ENCODE measurements at regions not wholly inside any gene's neighbourhood (a gene's known extent, or its start where the extent isn't known, plus 50 kb on each side); places are given as distances from the start of the nearest gene placed in this dataset.

GRCh38 chr13:40502236-40502635 is 164.2 kb downstream of the FOXO1 start:
- H3K27me3 ChIP-seq (ENCODE audit: control insufficient read depth in 3 of 3, insufficient read depth in 3 of 3, low read depth in 1 of 3, low read length in 3 of 3) = no peaks in the 10 kb centered on the region
- no peak overlapping the region for H3K23ac ChIP-seq (ENCODE audit: low read depth, low read length, poor library complexity)
- H3K4me3 ChIP-seq (ENCODE audit: low read length in 2 of 2) = no peak overlapping the region
- no peak overlapping the region for H2BK5ac ChIP-seq (ENCODE audit: low read length)
- H4K8ac ChIP-seq (ENCODE audit: low read depth, low read length) = no peak overlapping the region
- H3K9ac ChIP-seq (ENCODE audit: low read depth, low read length, poor library complexity) = no peak overlapping the region
- no peak overlapping the region for H3K18ac ChIP-seq (ENCODE audit: low read length)
- no peak overlapping the region for H2BK120ac ChIP-seq (ENCODE audit: low read depth, low read length)
- H3K36me3 ChIP-seq (replicated peaks in 1 of 2; ENCODE audit: control insufficient read depth in 2 of 2, insufficient read depth in 2 of 2, low read length in 2 of 2) = no peaks in the 10 kb centered on the region
- no peak for DNase-seq (ENCODE audit: low spot score)
- H3K4me1 ChIP-seq (ENCODE audit: control insufficient read depth in 2 of 2, insufficient read depth in 1 of 2, low read depth in 1 of 2, low read length in 2 of 2) = peaks cover 2 to 6% of the 10 kb centered on the region in 2 donors
- no peak overlapping the region for H4K91ac ChIP-seq (ENCODE audit: low read depth, low read length, poor library complexity)
- no peak overlapping the region for H2AFZ ChIP-seq (ENCODE audit: low read length)
- no peaks in the 10 kb centered on the region for H3K79me1 ChIP-seq (ENCODE audit: low read depth, low read length)
- WGBS, 2 donors (ENCODE audit: extremely low coverage in 2 of 2, insufficient read length in 2 of 2, insufficient replicate concordance in 1 of 2) = no CpG with 5 or more reads among the region's 3 CpGs
- peaks cover 0 to 3% of the 10 kb centered on the region in 2 donors for H3K9me3 ChIP-seq (replicated peaks in 1 of 2; ENCODE audit: control insufficient read depth in 2 of 2, insufficient read depth in 1 of 2, low read depth in 1 of 2, low read length in 2 of 2)
- H2BK12ac ChIP-seq (ENCODE audit: low read length) = no peak overlapping the region
- H3K27ac ChIP-seq (replicated peaks; ENCODE audit: low read length) = no peak overlapping the region
- H2BK15ac ChIP-seq (ENCODE audit: low read length) = no peak overlapping the region
- no peak overlapping the region for H3K4me2 ChIP-seq (ENCODE audit: insufficient read depth, low read length, poor library complexity, severe bottlenecking)
- no peak overlapping the region for H3K14ac ChIP-seq (ENCODE audit: low read length)
- no peak overlapping the region for H3K4ac ChIP-seq (ENCODE audit: low read length)
- H2AK5ac ChIP-seq (ENCODE audit: low read depth, low read length) = no peak overlapping the region

DNA sequence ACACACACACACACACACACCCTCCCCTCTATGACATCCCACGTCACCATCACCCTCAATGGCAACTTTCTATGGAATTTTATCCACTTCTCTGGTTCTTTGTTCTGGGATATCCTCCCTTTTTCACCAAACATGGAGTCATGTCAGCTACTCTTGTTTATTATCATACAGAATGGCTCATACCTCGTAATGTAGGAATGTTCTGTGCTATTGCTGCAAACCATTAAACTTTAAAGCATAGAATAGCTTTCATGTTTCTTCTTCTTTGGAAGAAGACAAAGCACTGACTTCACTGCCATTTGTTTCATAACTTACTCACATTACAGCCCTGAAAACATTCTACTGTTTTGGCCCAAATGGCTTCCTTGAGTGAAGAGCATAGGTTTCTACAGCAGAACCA is 163.4 kb downstream of the FOXO1 start:
- Histone ChIP-seq H4K8ac (ENCODE audit: low read depth, low read length) (no peak overlapping the region), H3K27ac (replicated peaks; ENCODE audit: low read length) (no peak overlapping the region), H2BK120ac (ENCODE audit: low read depth, low read length) (no peak overlapping the region), H3K23ac (ENCODE audit: low read depth, low read length, poor library complexity) (no peak overlapping the region), H3K4me2 (ENCODE audit: insufficient read depth, low read length, poor library complexity, severe bottlenecking) (no peak overlapping the region), H3K18ac (ENCODE audit: low read length) (no peak overlapping the region), H2BK15ac (ENCODE audit: low read length) (no peak overlapping the region), H2AK5ac (ENCODE audit: low read depth, low read length) (no peak overlapping the region), H3K14ac (ENCODE audit: low read length) (no peak overlapping the region), H3K4me3 (ENCODE audit: low read length in 2 of 2) (no peak overlapping the region), H2BK5ac (ENCODE audit: low read length) (no peak overlapping the region), H3K9me3 (replicated peaks in 1 of 2; ENCODE audit: control insufficient read depth in 2 of 2, insufficient read depth in 1 of 2, low read depth in 1 of 2, low read length in 2 of 2) (peaks cover 0 to 3% of the 10 kb centered on the region in 2 donors), H2AFZ (ENCODE audit: low read length) (no peak overlapping the region), H2BK12ac (ENCODE audit: low read length) (no peak overlapping the region), H3K27me3 (ENCODE audit: control insufficient read depth in 3 of 3, insufficient read depth in 3 of 3, low read depth in 1 of 3, low read length in 3 of 3) (no peaks in the 10 kb centered on the region), H4K91ac (ENCODE audit: low read depth, low read length, poor library complexity) (no peak overlapping the region), H3K4me1 (ENCODE audit: control insufficient read depth in 2 of 2, insufficient read depth in 1 of 2, low read depth in 1 of 2, low read length in 2 of 2) (peaks cover 2 to 8% of the 10 kb centered on the region in 2 donors), H3K4ac (ENCODE audit: low read length) (no peak overlapping the region), H3K79me1 (ENCODE audit: low read depth, low read length) (no peaks in the 10 kb centered on the region), H3K9ac (ENCODE audit: low read depth, low read length, poor library complexity) (no peak overlapping the region), H3K36me3 (replicated peaks in 1 of 2; ENCODE audit: control insufficient read depth in 2 of 2, insufficient read depth in 2 of 2, low read length in 2 of 2) (no peaks in the 10 kb centered on the region)
- DNase-seq (ENCODE audit: low spot score) = no peak
- WGBS, 2 donors (ENCODE audit: extremely low coverage in 2 of 2, insufficient read length in 2 of 2, insufficient replicate concordance in 1 of 2) = no CpG with 5 or more reads among the region's 2 CpGs

GRCh38 chr13:40503966-40504591 is 162.4 kb downstream of the FOXO1 start:
- Histone ChIP-seq H2BK5ac (ENCODE audit: low read length) (no peak overlapping the region), H3K4me1 (ENCODE audit: control insufficient read depth in 2 of 2, insufficient read depth in 1 of 2, low read depth in 1 of 2, low read length in 2 of 2) (peaks cover 0 to 13% of the 10 kb centered on the region in 2 donors), H3K36me3 (replicated peaks in 1 of 2; ENCODE audit: control insufficient read depth in 2 of 2, insufficient read depth in 2 of 2, low read length in 2 of 2) (no peaks in the 10 kb centered on the region), H3K27me3 (ENCODE audit: control insufficient read depth in 3 of 3, insufficient read depth in 3 of 3, low read depth in 1 of 3, low read length in 3 of 3) (no peaks in the 10 kb centered on the region), H4K91ac (ENCODE audit: low read depth, low read length, poor library complexity) (no peak overlapping the region), H3K14ac (ENCODE audit: low read length) (no peak overlapping the region), H2AFZ (ENCODE audit: low read length) (peak overlapping the region; percentile 17), H3K4me3 (ENCODE audit: low read length in 2 of 2) (no peak overlapping the region), H3K4ac (ENCODE audit: low read length) (no peak overlapping the region), H2BK120ac (ENCODE audit: low read depth, low read length) (no peak overlapping the region), H3K27ac (replicated peaks; ENCODE audit: low read length) (no peak overlapping the region), H3K79me1 (ENCODE audit: low read depth, low read length) (no peaks in the 10 kb centered on the region), H3K23ac (ENCODE audit: low read depth, low read length, poor library complexity) (no peak overlapping the region), H3K4me2 (ENCODE audit: insufficient read depth, low read length, poor library complexity, severe bottlenecking) (no peak overlapping the region), H2BK15ac (ENCODE audit: low read length) (no peak overlapping the region), H3K18ac (ENCODE audit: low read length) (no peak overlapping the region), H2BK12ac (ENCODE audit: low read length) (no peak overlapping the region), H4K8ac (ENCODE audit: low read depth, low read length) (peak overlapping the region; percentile 9), H2AK5ac (ENCODE audit: low read depth, low read length) (no peak overlapping the region), H3K9me3 (replicated peaks in 1 of 2; ENCODE audit: control insufficient read depth in 2 of 2, insufficient read depth in 1 of 2, low read depth in 1 of 2, low read length in 2 of 2) (peaks cover 0 to 3% of the 10 kb centered on the region in 2 donors), H3K9ac (ENCODE audit: low read depth, low read length, poor library complexity) (no peak overlapping the region)
- WGBS, 2 donors (ENCODE audit: extremely low coverage in 2 of 2, insufficient read length in 2 of 2, insufficient replicate concordance in 1 of 2) = no CpG with 5 or more reads among the region's 2 CpGs
- no peak for DNase-seq (ENCODE audit: low spot score)

GRCh38 chr13:40504641-40505040 is 161.8 kb downstream of the FOXO1 start:
- Histone ChIP-seq H2BK5ac (ENCODE audit: low read length) (no peak overlapping the region), H3K4me3 (ENCODE audit: low read length in 2 of 2) (no peak overlapping the region), H3K36me3 (replicated peaks in 1 of 2; ENCODE audit: control insufficient read depth in 2 of 2, insufficient read depth in 2 of 2, low read length in 2 of 2) (no peaks in the 10 kb centered on the region), H2BK15ac (ENCODE audit: low read length) (no peak overlapping the region), H3K4me1 (ENCODE audit: control insufficient read depth in 2 of 2, insufficient read depth in 1 of 2, low read depth in 1 of 2, low read length in 2 of 2) (peaks cover 0 to 13% of the 10 kb centered on the region in 2 donors), H3K27ac (replicated peaks; ENCODE audit: low read length) (no peak overlapping the region), H3K79me1 (ENCODE audit: low read depth, low read length) (no peaks in the 10 kb centered on the region), H2BK12ac (ENCODE audit: low read length) (no peak overlapping the region), H3K23ac (ENCODE audit: low read depth, low read length, poor library complexity) (no peak overlapping the region), H2AFZ (ENCODE audit: low read length) (no peak overlapping the region), H3K18ac (ENCODE audit: low read length) (no peak overlapping the region), H2AK5ac (ENCODE audit: low read depth, low read length) (no peak overlapping the region), H4K91ac (ENCODE audit: low read depth, low read length, poor library complexity) (no peak overlapping the region), H3K14ac (ENCODE audit: low read length) (no peak overlapping the region), H3K27me3 (ENCODE audit: control insufficient read depth in 3 of 3, insufficient read depth in 3 of 3, low read depth in 1 of 3, low read length in 3 of 3) (no peaks in the 10 kb centered on the region), H4K8ac (ENCODE audit: low read depth, low read length) (no peak overlapping the region), H3K4me2 (ENCODE audit: insufficient read depth, low read length, poor library complexity, severe bottlenecking) (no peak overlapping the region), H2BK120ac (ENCODE audit: low read depth, low read length) (no peak overlapping the region), H3K9ac (ENCODE audit: low read depth, low read length, poor library complexity) (no peak overlapping the region), H3K4ac (ENCODE audit: low read length) (no peak overlapping the region), H3K9me3 (replicated peaks in 1 of 2; ENCODE audit: control insufficient read depth in 2 of 2, insufficient read depth in 1 of 2, low read depth in 1 of 2, low read length in 2 of 2) (peaks cover 0 to 3% of the 10 kb centered on the region in 2 donors)
- no peak for DNase-seq (ENCODE audit: low spot score)
- WGBS, 2 donors (ENCODE audit: extremely low coverage in 2 of 2, insufficient read length in 2 of 2, insufficient replicate concordance in 1 of 2) = no CpG with 5 or more reads among the region's 4 CpGs

Data from neuronal stem cell (in vitro differentiated cells).